Tibial nerve (tissue), 4 donors: ENCODE measurements at regions not wholly inside any gene's neighbourhood (a gene's known extent, or its start where the extent isn't known, plus 50 kb on each side); places are given as distances from the start of the nearest gene placed in this dataset.
"Not testable (repeated sequence)": the region's sequence is repeated elsewhere in the genome, so short reads cannot be mapped to it uniquely, and the experiment has no call there.

Source experiments
- DNase-seq, 2 donors: peaks; one replicate each; pipeline ENCODE4 v3.0.0-alpha.2; 2019; ENCODE audit warnings: low spot score in 2 of 2
- H3K27ac ChIP-seq, 4 donors: fragments of 200-600 bp; sonication (generic) in 3 of 4; one replicate each; pipeline ENCODE4 v1.5.1; 2017 to 2019; ENCODE audit warnings: mild to moderate bottlenecking in 1 of 4
- H3K27me3 ChIP-seq, 2 donors: fragments of 200-600 bp; sonication (generic) in 1 of 2; one replicate each; pipeline versions ENCODE4 v1.5.1 to v1.6.0; 2017 to 2019
- H3K36me3 ChIP-seq, 3 donors: fragments of 200-600 bp; sonication (generic); one replicate each; pipeline ENCODE4 v1.5.1; 2018 to 2019
- H3K4me1 ChIP-seq, 4 donors: fragments of 200-600 bp; sonication (generic) in 3 of 4; one replicate each; pipeline ENCODE4 v1.5.1; 2017 to 2019
- H3K4me3 ChIP-seq, 4 donors: fragments of 200-600 bp; sonication (generic) in 3 of 4; one replicate each; pipeline ENCODE4 v1.5.1; 2017 to 2019; ENCODE audit warnings: mild to moderate bottlenecking in 1 of 4, moderate library complexity in 1 of 4
- H3K9me3 ChIP-seq, 4 donors: fragments of 200-600 bp; sonication (generic) in 3 of 4; one replicate each; pipeline ENCODE4 v1.5.1; 2017 to 2019
- EP300 ChIP-seq, 2 donors: sonication (generic); formaldehyde crosslinking; IDR thresholded peaks; one replicate each; pipeline ENCODE4 v1.6.1; 2017; ENCODE audit warnings: antibody characterized with exemption in 2 of 2, mild to moderate bottlenecking in 1 of 2
- POLR2A ChIP-seq, 2 donors: fragments of 450-650 bp; IDR thresholded peaks; one replicate each; pipeline ENCODE4 v1.6.1; 2017; ENCODE audit warnings: antibody characterized with exemption in 2 of 2, mild to moderate bottlenecking in 2 of 2, moderate library complexity in 2 of 2
- WGBS, 2 donors: methylation state at CpG; one replicate each; pipeline ENCODE4 v1.1.5; 2018; 5-methylcytosine and 5-hydroxymethylcytosine counted together
- TF ChIP-seq, protein P1 (sequence below), 5 experiments: fragments of 200-600 bp in 3 of 5; fragments of 450-650 bp in 2 of 5; sonication (generic) in 3 of 5; IDR thresholded peaks; one replicate each; pipeline ENCODE4 v1.5.1; 2016 to 2019; ENCODE audit warnings: antibody characterized with exemption in 5 of 5, mild to moderate bottlenecking in 3 of 5, moderate library complexity in 2 of 5

DNA sequence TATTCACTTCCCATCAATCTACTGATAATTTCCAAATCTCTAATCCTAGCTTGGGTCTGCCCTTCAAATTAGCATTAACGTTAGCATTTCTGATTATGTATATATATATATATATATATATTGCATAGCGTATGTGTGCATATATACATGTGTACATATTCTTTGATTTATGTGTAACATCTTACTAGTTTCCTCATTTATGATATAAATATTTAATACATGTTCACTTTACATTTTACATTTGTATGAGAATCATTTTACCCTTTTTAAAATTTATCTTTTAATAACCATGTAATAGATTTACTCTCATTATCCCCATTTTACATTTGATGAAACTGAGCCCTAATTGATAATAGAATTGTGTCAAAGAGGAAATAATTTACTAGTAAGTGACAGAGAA, 164.7 kb downstream of the ZNF648 start:
- no peaks in the 10 kb centered on the region for H3K27me3 ChIP-seq
- no peaks in the 10 kb centered on the region for H3K36me3 ChIP-seq
- 91 to 96% methylated on average over 2 of the region's 2 CpGs for WGBS, 2 donors
- no peak overlapping the region for H3K4me3 ChIP-seq
- H3K9me3 ChIP-seq, result peaks cover 0 to 3% (median 0%) of the 10 kb centered on the region in 4 donors
- no peaks in the 10 kb centered on the region for H3K4me1 ChIP-seq
- H3K27ac ChIP-seq, result no peak overlapping the region
- no peak for DNase-seq
- TF ChIP-seq, protein P1, sequence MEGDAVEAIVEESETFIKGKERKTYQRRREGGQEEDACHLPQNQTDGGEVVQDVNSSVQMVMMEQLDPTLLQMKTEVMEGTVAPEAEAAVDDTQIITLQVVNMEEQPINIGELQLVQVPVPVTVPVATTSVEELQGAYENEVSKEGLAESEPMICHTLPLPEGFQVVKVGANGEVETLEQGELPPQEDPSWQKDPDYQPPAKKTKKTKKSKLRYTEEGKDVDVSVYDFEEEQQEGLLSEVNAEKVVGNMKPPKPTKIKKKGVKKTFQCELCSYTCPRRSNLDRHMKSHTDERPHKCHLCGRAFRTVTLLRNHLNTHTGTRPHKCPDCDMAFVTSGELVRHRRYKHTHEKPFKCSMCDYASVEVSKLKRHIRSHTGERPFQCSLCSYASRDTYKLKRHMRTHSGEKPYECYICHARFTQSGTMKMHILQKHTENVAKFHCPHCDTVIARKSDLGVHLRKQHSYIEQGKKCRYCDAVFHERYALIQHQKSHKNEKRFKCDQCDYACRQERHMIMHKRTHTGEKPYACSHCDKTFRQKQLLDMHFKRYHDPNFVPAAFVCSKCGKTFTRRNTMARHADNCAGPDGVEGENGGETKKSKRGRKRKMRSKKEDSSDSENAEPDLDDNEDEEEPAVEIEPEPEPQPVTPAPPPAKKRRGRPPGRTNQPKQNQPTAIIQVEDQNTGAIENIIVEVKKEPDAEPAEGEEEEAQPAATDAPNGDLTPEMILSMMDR (IDR thresholded peaks at IDR 0.05), result no peak
- TF ChIP-seq EP300 (IDR thresholded peaks at IDR 0.05), result no peak
- no peak for TF ChIP-seq POLR2A (IDR thresholded peaks at IDR 0.05)

DNA sequence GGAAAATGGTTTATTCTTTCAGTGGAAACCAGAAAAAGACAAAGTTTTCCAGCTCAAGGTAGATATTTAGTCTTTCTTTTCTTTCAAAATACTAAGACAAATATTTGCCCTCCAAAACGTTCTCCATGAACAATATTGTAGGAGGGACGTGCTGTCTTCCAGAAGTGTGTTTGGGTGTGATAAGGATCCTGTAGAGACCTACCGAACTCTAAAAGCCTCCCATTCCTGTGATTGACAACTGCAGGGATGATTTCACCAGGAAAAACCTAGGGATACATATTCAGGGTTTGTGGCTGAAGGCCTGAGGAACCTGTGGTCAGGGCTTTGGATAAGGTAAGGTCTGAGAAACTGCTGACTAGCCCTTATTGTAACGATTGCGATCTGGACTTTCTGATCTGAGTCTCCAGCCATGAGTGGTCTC, 167.1 kb downstream of the ZNF648 start:
- Histone ChIP-seq H3K27me3 (no peaks in the 10 kb centered on the region), H3K4me1 (no peaks in the 10 kb centered on the region), H3K4me3 (no peak overlapping the region), H3K36me3 (no peaks in the 10 kb centered on the region), H3K9me3 (peaks cover 0 to 9% (median 0%) of the 10 kb centered on the region in 4 donors), H3K27ac (no peak overlapping the region)
- WGBS, 2 donors, result 77 to 80% methylated on average over 5 of the region's 5 CpGs
- TF ChIP-seq EP300 (IDR thresholded peaks at IDR 0.05) (no peak), POLR2A (IDR thresholded peaks at IDR 0.05) (no peak)
- TF ChIP-seq, protein P1 (IDR thresholded peaks at IDR 0.05), result no peak
- no peak for DNase-seq

DNA sequence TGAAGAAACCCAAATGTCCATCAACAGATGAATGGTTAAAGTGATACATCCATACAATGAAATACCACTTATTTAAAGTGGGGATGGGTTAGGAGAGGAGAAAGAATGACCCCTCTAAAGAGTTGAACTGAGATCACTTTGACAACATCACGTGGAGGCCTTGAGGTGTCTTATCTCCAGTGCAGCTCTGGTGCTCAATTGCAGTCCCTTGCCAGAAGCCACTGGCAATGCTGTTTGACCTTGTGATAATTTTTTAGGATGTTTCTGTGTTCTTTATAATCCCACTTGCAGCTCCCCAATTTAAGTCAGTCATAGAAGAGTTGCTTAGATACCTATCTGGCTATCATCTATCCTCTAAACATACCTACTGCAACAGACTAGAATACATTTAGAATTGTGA, 167.6 kb downstream of the ZNF648 start:
- no peaks in the 10 kb centered on the region for H3K27me3 ChIP-seq
- H3K27ac ChIP-seq, result no peak overlapping the region
- WGBS, 2 donors, result 35 to 48% methylated on average over 1 of the region's 1 CpG
- TF ChIP-seq EP300 (IDR thresholded peaks at IDR 0.05) (no peak), POLR2A (IDR thresholded peaks at IDR 0.05) (no peak)
- TF ChIP-seq, protein P1 (IDR thresholded peaks at IDR 0.05), result no peak
- H3K36me3 ChIP-seq, result no peaks in the 10 kb centered on the region
- no peak for DNase-seq
- H3K4me3 ChIP-seq, result no peak overlapping the region
- H3K9me3 ChIP-seq, result peaks cover 0 to 9% (median 0%) of the 10 kb centered on the region in 4 donors
- H3K4me1 ChIP-seq, result no peaks in the 10 kb centered on the region

DNA sequence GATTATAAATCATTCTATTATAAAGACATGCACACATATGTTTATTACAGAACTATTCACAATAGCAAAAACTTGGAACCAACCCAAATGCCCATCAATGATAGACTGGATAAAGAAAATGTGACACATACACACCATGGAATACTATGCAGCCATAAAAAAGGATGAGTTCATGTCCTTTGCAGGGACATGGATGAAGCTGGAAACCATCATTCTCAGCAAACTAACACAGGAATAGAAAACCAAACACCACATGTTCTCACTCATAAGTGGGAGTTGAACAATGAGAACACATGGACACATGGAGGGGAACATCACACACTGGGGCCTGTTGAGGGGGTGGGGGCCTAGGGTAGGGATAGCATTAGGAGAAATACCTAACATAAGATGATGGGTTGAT, 168.4 kb downstream of the ZNF648 start:
- not testable (repeated sequence) for DNase-seq, H3K27ac ChIP-seq, H3K36me3 ChIP-seq, H3K4me3 ChIP-seq, H3K9me3 ChIP-seq, H3K27me3 ChIP-seq, H3K4me1 ChIP-seq

DNA sequence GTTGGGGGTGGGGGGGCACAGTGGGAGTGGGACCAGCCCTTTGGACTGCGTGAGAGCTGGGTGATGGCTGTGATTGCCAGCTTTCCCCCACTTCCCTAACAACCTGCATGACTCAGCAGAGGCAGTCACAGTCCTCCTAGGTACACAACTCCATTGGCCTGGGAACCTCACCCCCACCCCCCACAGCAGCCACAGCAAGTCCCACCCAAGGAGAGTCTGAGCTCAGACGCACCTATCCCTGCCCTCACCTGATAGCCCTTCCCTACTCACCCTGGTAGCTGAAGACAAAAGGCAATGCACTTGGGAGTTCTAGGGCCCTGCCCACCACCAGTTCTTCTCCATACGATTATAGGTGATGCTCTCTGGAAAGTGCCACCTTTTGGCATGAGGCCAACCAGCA, 188.9 kb downstream of the ZNF648 start:
- Histone ChIP-seq H3K27ac (no peak overlapping the region), H3K36me3 (no peaks in the 10 kb centered on the region), H3K27me3 (no peaks in the 10 kb centered on the region), H3K4me1 (no peaks in the 10 kb centered on the region), H3K9me3 (peaks cover 0 to 52% (median 0%) of the 10 kb centered on the region in 4 donors), H3K4me3 (no peak overlapping the region)
- 73 to 85% methylated on average over 3 of the region's 3 CpGs for WGBS, 2 donors
- no peak for TF ChIP-seq EP300 (IDR thresholded peaks at IDR 0.05)
- TF ChIP-seq POLR2A (IDR thresholded peaks at IDR 0.05), result no peak
- TF ChIP-seq, protein P1 (IDR thresholded peaks at IDR 0.05), result no peak
- no peak for DNase-seq

DNA sequence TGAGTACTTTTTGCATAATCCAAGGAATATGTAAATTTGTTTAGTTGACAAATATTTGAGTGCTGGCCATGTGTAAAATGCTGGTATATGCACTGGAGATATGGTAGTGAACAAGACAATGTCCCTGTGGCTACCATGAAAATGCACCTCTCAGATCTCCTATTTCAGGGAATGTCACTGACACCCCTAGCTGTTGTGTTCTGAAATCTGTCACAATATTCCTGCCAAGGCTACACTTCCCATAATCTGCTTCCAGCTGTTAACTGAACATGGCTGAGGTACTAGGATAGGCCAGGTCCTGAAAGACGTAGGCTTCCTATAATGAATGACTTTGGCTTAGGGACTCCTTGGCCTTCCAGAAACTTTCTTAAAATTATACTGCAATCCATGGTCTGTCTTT, 197.8 kb downstream of the ZNF648 start:
- no peak for TF ChIP-seq EP300 (IDR thresholded peaks at IDR 0.05)
- TF ChIP-seq, protein P1 (IDR thresholded peaks at IDR 0.05), result no peak
- TF ChIP-seq POLR2A (IDR thresholded peaks at IDR 0.05), result no peak
- no peaks in the 10 kb centered on the region for H3K36me3 ChIP-seq
- no peaks in the 10 kb centered on the region for H3K27me3 ChIP-seq
- H3K4me3 ChIP-seq, result no peak overlapping the region
- no peaks in the 10 kb centered on the region for H3K4me1 ChIP-seq
- peaks cover 0 to 23% (median 3%) of the 10 kb centered on the region in 4 donors for H3K9me3 ChIP-seq
- 76 to 89% methylated on average over 1 of the region's 1 CpG for WGBS, 2 donors
- DNase-seq, result no peak
- H3K27ac ChIP-seq, result no peak overlapping the region
